Thymus (tissue), 11 donors: ENCODE measurements at regions not wholly inside any gene's neighbourhood (a gene's known extent, or its start where the extent isn't known, plus 50 kb on each side); places are given as distances from the start of the nearest gene placed in this dataset.
"Not testable (repeated sequence)": the region's sequence is repeated elsewhere in the genome, so short reads cannot be mapped to it uniquely, and the experiment has no call there.

Source experiments
- DNase-seq, 9 donors: peaks; one replicate each; pipeline ENCODE4 v3.0.0-alpha.2; 2013; ENCODE audit warnings: low spot score in 9 of 9, low read depth in 6 of 9, missing footprints in 1 of 9
- H3K27ac ChIP-seq, 2 donors: one replicate each; pipeline ENCODE4 v1.5.1; 2013; ENCODE audit warnings: control low read depth in 1 of 2, low read depth in 1 of 2, low read length in 1 of 2, mild to moderate bottlenecking in 1 of 2, moderate library complexity in 1 of 2
- H3K27me3 ChIP-seq, 2 donors: one replicate each; pipeline ENCODE4 v1.5.1; 2013; ENCODE audit warnings: low read length in 1 of 2; ENCODE audit not compliant: control insufficient read depth in 2 of 2, insufficient read depth in 1 of 2
- H3K36me3 ChIP-seq, 2 donors: one replicate each; pipeline ENCODE4 v1.5.1; 2013; ENCODE audit warnings: low read length in 1 of 2, mild to moderate bottlenecking in 1 of 2, moderate library complexity in 1 of 2; ENCODE audit not compliant: control insufficient read depth in 2 of 2, insufficient read depth in 2 of 2
- H3K4me1 ChIP-seq, 2 donors: one replicate each; pipeline ENCODE4 v1.5.1; 2013; ENCODE audit warnings: low read length in 2 of 2; ENCODE audit not compliant: control insufficient read depth in 2 of 2, insufficient read depth in 2 of 2
- H3K4me3 ChIP-seq, 2 donors: one replicate each; pipeline ENCODE4 v1.5.1; 2013; ENCODE audit warnings: low read length in 2 of 2, control low read depth in 1 of 2, mild to moderate bottlenecking in 1 of 2
- H3K9me3 ChIP-seq, 2 donors: one replicate each; pipeline ENCODE4 v1.5.1; 2013; ENCODE audit warnings: low read length in 1 of 2, mild to moderate bottlenecking in 1 of 2; ENCODE audit not compliant: control insufficient read depth in 2 of 2, insufficient read depth in 1 of 2
- WGBS: extraction: QIAGEN DNeasy Blood & Tissue Kit; methylation state at CpG from one replicate; pipeline ENCODE4 v1.1.7; 2013; 5-methylcytosine and 5-hydroxymethylcytosine counted together
- donor health status: healthy.

DNA sequence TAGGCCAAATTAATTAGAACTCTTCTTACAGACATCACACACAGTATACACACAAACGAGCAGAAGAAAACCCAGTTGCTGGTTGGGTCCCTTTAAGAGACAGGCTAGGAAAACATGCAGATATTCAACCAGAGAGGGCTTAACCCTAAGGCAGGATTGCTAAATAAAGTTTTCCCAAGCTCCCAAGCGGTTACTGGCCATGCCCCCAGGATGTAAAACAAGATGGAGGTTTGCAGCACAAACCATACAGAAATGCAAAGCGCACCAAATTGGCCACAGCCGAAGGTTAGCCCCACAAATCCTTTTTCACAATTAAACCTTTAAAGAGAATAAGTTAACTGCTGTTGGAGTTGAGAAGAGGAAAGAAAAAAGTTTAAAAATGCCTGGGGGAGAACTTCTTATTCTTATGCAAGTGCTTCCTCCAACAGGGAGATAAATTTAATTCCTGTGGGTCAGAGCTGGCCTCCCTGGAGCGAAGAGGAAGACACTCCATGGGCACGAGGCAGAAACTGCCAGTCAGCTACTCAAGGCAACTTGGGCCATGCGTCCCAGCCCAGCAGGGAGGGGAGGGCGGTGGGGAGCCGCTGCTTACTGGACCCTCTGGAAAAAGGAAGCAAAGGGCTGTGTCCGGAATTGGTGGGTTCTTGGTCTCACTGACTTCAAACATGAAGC is 167.6 kb upstream of the ARSJ start:
- peak in 1 of 9 donors; percentile 1 for DNase-seq
- WGBS: 60% methylated on average over 10 of the region's 10 CpGs
- Histone ChIP-seq H3K4me3 (peak overlapping the region; percentile 10 to 16), H3K27me3 (no peaks in the 10 kb centered on the region), H3K36me3 (no peaks in the 10 kb centered on the region), H3K9me3 (peaks cover 1 to 9% of the 10 kb centered on the region in 2 donors), H3K4me1 (peaks cover 0 to 3% of the 10 kb centered on the region in 2 donors), H3K27ac (no peak overlapping the region)

DNA sequence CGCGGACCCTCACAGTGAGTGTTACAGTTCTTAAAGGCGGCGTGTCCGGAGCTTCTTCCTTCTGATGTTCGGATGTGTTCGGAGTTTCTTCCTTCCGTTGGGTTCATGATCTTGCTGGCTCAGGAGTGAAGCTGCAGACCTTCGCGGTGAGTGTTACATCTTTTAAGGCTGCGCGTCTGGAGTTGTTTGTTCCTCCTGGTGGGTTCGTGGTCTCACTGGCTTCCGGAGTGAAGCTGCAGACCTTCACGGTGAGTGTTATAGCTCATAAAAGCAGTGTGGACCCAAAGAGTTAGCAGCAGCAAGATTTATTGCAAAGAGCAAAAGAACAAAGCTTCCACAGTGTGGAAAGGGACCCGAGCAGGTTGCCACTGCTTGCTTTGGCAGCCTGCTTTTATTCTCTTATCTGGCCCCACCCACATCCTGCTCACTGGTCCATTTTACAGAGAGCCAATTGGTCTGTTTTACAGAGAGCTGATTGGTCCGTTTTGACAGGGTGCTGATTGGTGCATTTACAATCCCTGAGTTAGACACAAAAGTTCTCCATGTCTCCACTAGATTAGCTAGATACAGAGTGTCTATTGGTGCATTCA is 168.3 kb upstream of the ARSJ start:
- H3K9me3 ChIP-seq, H3K4me1 ChIP-seq, H3K27me3 ChIP-seq, H3K36me3 ChIP-seq, H3K27ac ChIP-seq: not testable (repeated sequence)
- peak in 2 of 9 donors; percentile 15 to 49 for DNase-seq
- H3K4me3 ChIP-seq: peak overlapping the region; percentile 10 to 16
- 42% methylated on average over 17 of the region's 17 CpGs for WGBS

DNA sequence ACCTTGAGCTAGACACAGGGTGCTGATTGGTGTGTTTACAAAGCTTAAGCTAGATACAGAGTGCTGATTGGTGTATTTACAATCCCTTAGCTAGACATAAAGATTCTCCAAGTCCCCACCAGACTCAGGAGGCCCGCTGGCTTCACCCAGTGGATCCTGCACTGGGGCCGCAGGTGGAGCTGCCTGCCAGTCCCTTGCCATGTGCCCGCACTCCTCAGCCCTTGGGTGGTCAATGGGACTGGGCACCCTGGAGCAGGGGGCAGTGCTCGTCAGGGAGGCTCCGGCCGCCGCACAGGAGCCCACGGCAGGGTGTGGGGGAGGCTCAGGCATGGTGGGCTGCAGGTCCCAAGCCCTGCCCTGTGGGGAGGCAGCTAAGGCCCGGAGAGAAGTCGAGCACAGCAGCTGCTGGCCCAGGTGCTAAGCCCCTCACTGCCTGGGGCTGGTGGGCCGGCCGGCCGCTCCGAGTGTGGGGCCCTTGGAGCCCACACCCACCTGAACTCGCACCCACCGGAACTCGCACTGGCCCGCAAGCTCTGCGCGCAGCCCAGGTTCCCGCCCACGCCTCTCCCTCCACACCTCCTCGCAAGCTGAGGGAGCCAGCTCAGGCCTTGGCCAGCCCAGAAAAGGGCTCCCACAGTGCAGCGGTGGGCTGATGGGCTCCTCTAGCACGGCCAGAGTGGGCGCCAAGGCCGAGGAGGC is 169.1 kb upstream of the ARSJ start:
- H3K27me3 ChIP-seq, H3K4me1 ChIP-seq, H3K27ac ChIP-seq, H3K9me3 ChIP-seq, H3K4me3 ChIP-seq, DNase-seq, H3K36me3 ChIP-seq: not testable (repeated sequence)
- 98% methylated on average over 27 of the region's 27 CpGs for WGBS

DNA sequence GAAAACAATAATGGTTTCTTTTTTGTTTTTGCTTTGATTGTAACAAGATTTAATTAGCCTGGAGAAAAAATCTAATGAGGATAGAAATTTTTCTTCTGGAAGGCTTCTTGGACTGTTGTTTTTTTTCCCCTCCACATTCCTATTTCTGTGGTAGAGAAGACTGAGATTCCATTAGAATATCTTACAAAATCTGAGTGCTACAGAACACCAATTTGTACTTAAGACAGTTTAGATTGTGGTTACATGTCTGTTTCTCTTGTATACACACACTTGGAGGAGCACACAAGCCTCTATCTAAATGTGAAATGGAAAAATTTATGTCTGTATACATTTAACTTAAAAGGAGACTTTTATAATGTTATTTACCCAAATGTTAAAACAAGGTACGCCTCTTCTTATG is 176.9 kb upstream of the ARSJ start:
- Histone ChIP-seq H3K36me3 (no peaks in the 10 kb centered on the region), H3K9me3 (no peaks in the 10 kb centered on the region), H3K27me3 (no peaks in the 10 kb centered on the region), H3K4me3 (no peak overlapping the region), H3K27ac (no peak overlapping the region), H3K4me1 (no peaks in the 10 kb centered on the region)
- DNase-seq: no peak
- 98% methylated on average over 1 of the region's 1 CpG for WGBS

DNA sequence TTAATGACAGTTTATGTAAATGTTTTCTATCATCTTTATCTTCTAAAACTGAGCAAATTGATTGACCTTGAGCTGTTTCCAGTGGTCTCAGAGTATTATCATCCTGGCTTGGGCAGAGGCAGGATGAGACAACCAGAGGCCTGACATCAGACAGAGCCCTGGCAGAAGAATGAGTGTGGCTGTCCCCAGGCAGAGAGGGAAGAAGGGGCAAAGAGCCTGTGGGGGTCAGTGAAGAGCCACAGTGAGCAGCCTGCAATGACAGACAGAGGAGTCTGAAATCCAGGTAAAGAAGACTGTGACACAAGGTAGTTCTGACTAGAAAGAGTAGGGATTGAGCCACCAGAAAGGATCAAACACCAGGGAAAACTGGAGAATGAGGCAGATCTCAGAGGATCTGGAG is 182.4 kb upstream of the ARSJ start:
- DNase-seq: no peak
- no peak overlapping the region for H3K4me3 ChIP-seq
- no peaks in the 10 kb centered on the region for H3K4me1 ChIP-seq
- H3K36me3 ChIP-seq: no peaks in the 10 kb centered on the region
- H3K27ac ChIP-seq: no peak overlapping the region
- no peaks in the 10 kb centered on the region for H3K9me3 ChIP-seq
- no peaks in the 10 kb centered on the region for H3K27me3 ChIP-seq

DNA sequence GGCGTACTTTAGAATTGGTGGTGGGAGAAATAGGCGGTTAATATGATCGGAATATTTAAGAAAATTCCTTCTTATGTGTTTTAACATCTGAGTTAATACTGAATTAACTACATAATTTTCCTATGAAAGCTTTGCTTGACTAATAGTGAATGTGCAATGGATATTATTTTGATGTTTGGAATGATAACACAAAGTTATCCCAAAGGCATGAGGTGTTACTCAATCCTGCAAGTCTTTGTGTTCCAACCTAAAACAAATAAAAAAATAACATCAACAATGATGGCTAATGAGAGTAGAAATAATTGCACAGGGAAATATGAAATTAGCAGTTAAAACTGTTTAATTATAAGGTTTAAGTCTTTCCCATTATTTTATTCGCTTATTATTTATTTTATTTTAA is 183.6 kb upstream of the ARSJ start:
- Histone ChIP-seq H3K36me3 (no peaks in the 10 kb centered on the region), H3K4me1 (no peaks in the 10 kb centered on the region), H3K27ac (no peak overlapping the region), H3K9me3 (no peaks in the 10 kb centered on the region), H3K27me3 (no peaks in the 10 kb centered on the region), H3K4me3 (no peak overlapping the region)
- DNase-seq: no peak
- WGBS: 97% methylated on average over 4 of the region's 4 CpGs

DNA sequence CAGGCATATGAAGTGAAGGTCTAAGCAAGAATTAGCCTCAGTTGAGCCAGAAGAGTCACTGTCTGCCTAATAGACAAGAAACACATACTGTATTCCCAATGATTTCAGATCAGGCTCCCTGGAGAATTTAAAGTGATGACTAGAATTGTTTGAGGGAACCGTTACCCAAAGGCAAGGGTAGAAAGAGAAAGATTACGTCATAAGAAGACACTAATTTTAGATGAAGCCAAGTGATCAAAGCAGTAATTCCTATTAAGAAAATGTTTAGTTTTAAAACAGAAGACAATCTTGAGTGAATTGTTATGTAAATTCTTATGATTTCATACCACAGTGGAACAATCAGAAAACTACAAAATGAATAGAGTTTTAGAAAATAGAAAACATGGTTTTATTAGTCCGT is 194.5 kb upstream of the ARSJ start:
- Histone ChIP-seq H3K36me3 (no peaks in the 10 kb centered on the region), H3K9me3 (no peaks in the 10 kb centered on the region), H3K27ac (no peak overlapping the region), H3K27me3 (no peaks in the 10 kb centered on the region), H3K4me1 (no peaks in the 10 kb centered on the region), H3K4me3 (no peak overlapping the region)
- 94% methylated on average over 3 of the region's 3 CpGs for WGBS
- DNase-seq: no peak

DNA sequence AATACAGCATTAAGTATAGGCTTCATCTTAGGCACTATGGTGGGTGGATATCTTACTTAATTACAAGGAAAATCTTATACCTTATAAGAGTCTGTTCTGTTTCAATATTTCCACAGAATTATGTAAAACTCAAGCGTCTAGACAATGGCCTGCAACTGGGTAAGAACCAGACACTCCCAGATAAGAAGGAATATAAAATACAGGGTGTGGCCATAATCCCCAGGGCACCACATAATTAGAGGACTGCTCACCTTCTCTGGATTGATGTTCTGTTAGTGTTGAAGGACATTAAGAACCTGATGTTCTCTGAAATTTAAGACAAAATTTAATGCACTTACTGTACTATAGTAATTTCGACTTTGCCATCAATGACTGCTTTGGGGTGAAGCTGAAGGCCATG is 198.2 kb upstream of the ARSJ start:
- no peaks in the 10 kb centered on the region for H3K4me1 ChIP-seq
- H3K9me3 ChIP-seq: no peaks in the 10 kb centered on the region
- no peaks in the 10 kb centered on the region for H3K36me3 ChIP-seq
- 94% methylated on average over 2 of the region's 2 CpGs for WGBS
- H3K27me3 ChIP-seq: no peaks in the 10 kb centered on the region
- no peak overlapping the region for H3K27ac ChIP-seq
- DNase-seq: no peak
- no peak overlapping the region for H3K4me3 ChIP-seq

DNA sequence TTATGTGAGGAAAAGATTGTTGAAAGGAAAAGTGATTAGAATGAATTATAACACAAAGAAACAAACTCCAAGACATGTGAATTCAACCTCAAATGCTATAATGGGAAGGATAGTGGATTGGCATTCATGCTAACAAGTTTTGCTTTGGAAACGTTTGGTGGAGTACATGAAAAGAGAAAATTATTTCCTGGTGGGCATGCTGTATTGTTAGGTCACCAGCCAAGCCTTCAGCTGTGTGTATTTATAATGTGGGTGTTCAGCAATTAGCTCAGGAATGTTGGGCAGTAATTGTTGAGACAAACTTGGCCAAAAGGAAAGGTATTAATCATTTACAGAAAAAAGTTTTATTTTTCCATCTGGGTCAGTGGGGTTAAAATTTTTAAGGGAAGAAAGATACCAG is 198.9 kb upstream of the ARSJ start:
- no peaks in the 10 kb centered on the region for H3K4me1 ChIP-seq
- H3K27ac ChIP-seq: no peak overlapping the region
- H3K4me3 ChIP-seq: no peak overlapping the region
- H3K36me3 ChIP-seq: no peaks in the 10 kb centered on the region
- H3K27me3 ChIP-seq: no peaks in the 10 kb centered on the region
- 85% methylated on average over 1 of the region's 1 CpG for WGBS
- DNase-seq: no peak
- peaks cover 0 to 6% of the 10 kb centered on the region in 2 donors for H3K9me3 ChIP-seq
